ENCODE measurements at regions not wholly inside any gene's neighbourhood (a gene's known extent, or its start where the extent isn't known, plus 50 kb on each side); places are given as distances from the start of the nearest gene placed in this dataset.

DNA sequence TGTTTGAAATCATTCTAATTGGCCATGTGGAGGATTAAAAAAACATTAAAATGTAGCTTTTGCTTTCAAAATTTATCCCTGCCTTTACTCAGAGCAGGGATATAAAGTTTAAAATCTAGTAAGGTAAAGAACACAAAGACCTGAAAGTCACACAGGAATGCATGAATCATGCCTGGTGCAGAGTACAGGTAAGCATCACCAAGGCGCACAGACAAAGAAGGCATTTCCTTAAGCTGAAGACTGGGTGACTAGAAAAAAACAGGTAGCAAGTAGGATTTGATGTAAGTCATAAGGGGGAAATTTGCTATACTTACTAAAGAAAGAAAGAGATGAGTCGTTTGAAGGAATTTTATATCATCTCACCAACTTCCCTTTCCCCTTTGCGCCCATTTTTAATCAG, 405.6 kb downstream of the GXYLT1 start:
- 94% methylated on average over 2 of the region's 3 CpGs for WGBS (ENCODE audit: insufficient coverage, low lambda C conversion rate)
- Histone ChIP-seq H3K4me1 (ENCODE audit: control insufficient read depth, insufficient read depth, low read length) (no peaks in the 10 kb centered on the region), H3K27me3 (ENCODE audit: control insufficient read depth, insufficient read depth, low read length) (no peaks in the 10 kb centered on the region), H3K36me3 (ENCODE audit: control insufficient read depth, insufficient read depth, low read length) (no peaks in the 10 kb centered on the region), H3K4me3 (ENCODE audit: low read length) (no peak overlapping the region), H3K9me3 (ENCODE audit: control insufficient read depth, low read depth, low read length) (no peaks in the 10 kb centered on the region), H3K27ac (ENCODE audit: low read length) (no peak overlapping the region)
- DNase-seq, result no peak

DNA sequence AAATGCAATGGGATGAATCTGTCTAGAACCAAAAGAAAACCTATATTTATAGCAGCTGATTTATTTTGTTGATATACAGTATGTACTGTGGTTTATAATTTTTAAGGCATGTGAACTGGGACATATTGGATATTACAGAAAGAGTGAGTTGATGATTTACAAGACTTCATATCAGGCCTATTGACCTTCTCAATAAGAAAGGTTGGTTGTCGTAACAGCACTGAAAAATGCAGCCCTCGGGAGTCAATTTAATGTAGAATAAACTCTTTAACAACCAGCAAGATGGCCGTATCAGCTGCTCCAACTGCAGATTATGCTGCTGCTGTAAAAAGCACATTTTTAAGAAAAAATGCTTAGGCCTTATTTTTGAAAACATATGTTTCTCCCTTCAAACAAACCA, 407.3 kb downstream of the GXYLT1 start:
- no peak for DNase-seq
- H3K9me3 ChIP-seq (ENCODE audit: control insufficient read depth, low read depth, low read length), result no peaks in the 10 kb centered on the region
- H3K4me1 ChIP-seq (ENCODE audit: control insufficient read depth, insufficient read depth, low read length), result no peaks in the 10 kb centered on the region
- no CpG with 5 or more reads among the region's 3 CpGs for WGBS (ENCODE audit: insufficient coverage, low lambda C conversion rate)
- H3K27ac ChIP-seq (ENCODE audit: low read length), result no peak overlapping the region
- H3K27me3 ChIP-seq (ENCODE audit: control insufficient read depth, insufficient read depth, low read length), result no peaks in the 10 kb centered on the region
- H3K36me3 ChIP-seq (ENCODE audit: control insufficient read depth, insufficient read depth, low read length), result no peaks in the 10 kb centered on the region
- no peak overlapping the region for H3K4me3 ChIP-seq (ENCODE audit: low read length)

DNA sequence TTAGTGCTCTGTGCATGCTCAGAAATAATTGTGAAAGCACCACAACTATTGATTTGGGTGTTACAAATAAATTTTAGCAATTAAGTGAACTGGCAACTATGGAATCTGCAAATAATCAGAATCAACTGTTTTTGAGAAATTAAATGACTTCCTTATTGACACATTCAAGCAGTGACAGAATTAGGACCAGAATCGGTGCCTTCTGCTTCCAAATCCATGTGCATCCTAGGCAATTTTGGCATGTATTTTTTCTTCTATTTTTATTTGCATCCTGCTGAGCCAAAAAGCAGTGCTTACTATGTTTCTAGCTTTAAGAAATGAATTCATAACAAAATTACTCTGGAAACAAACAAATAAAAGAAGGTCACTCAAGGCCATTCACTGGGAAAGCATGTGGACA, 408.2 kb downstream of the GXYLT1 start:
- Histone ChIP-seq H3K4me3 (ENCODE audit: low read length) (no peak overlapping the region), H3K4me1 (ENCODE audit: control insufficient read depth, insufficient read depth, low read length) (no peaks in the 10 kb centered on the region), H3K9me3 (ENCODE audit: control insufficient read depth, low read depth, low read length) (no peaks in the 10 kb centered on the region), H3K36me3 (ENCODE audit: control insufficient read depth, insufficient read depth, low read length) (no peaks in the 10 kb centered on the region), H3K27me3 (ENCODE audit: control insufficient read depth, insufficient read depth, low read length) (no peaks in the 10 kb centered on the region), H3K27ac (ENCODE audit: low read length) (no peak overlapping the region)
- WGBS (ENCODE audit: insufficient coverage, low lambda C conversion rate), result no CpG with 5 or more reads among the region's 1 CpG
- no peak for DNase-seq

DNA sequence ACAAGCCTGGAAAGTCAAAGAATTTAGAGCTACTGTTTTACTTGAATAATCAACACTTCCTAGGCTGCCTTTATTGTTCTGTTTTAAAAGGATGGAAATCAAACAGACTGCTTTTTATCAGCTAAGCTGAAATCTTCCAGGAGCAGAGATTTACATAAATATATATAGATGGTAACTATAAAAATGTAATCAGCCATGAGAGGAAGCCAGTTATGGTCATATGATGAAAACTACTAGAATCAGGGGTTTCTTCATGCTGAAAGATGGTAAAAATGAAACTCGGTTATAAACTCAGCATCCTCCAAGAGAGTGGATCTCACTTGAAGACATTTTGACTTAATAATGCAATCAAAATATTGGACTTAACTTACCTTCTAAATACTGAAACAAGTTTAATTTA, 413.0 kb downstream of the GXYLT1 start:
- Histone ChIP-seq H3K9me3 (ENCODE audit: control insufficient read depth, low read depth, low read length) (no peaks in the 10 kb centered on the region), H3K27me3 (ENCODE audit: control insufficient read depth, insufficient read depth, low read length) (no peaks in the 10 kb centered on the region), H3K4me1 (ENCODE audit: control insufficient read depth, insufficient read depth, low read length) (no peaks in the 10 kb centered on the region), H3K27ac (ENCODE audit: low read length) (no peak overlapping the region), H3K4me3 (ENCODE audit: low read length) (no peak overlapping the region), H3K36me3 (ENCODE audit: control insufficient read depth, insufficient read depth, low read length) (no peaks in the 10 kb centered on the region)
- WGBS (ENCODE audit: insufficient coverage, low lambda C conversion rate), result 100% methylated on average over 1 of the region's 1 CpG
- DNase-seq, result no peak

DNA sequence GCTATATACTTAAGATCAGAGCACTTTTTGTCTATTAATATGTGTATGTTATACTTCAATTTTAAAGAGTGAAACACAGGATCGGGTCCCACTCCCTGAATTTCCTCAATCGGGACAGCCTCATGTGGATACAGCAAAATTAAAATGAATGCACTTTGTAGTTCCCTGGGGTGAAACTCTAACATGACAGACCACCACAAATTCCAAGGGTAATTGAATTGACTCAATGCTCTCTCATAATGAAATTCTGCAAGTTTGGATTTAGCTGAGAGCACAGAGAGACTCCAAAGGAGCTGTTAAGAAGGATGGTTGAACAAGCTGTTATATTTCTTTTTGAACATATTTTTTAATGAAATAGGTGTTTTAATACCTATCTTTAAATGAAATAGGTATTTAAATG, 413.6 kb downstream of the GXYLT1 start:
- H3K4me1 ChIP-seq (ENCODE audit: control insufficient read depth, insufficient read depth, low read length), result no peaks in the 10 kb centered on the region
- H3K36me3 ChIP-seq (ENCODE audit: control insufficient read depth, insufficient read depth, low read length), result no peaks in the 10 kb centered on the region
- no peak for DNase-seq
- H3K27me3 ChIP-seq (ENCODE audit: control insufficient read depth, insufficient read depth, low read length), result no peaks in the 10 kb centered on the region
- no peak overlapping the region for H3K27ac ChIP-seq (ENCODE audit: low read length)
- H3K9me3 ChIP-seq (ENCODE audit: control insufficient read depth, low read depth, low read length), result no peaks in the 10 kb centered on the region
- no peak overlapping the region for H3K4me3 ChIP-seq (ENCODE audit: low read length)
- WGBS (ENCODE audit: insufficient coverage, low lambda C conversion rate), result 67% methylated on average over 2 of the region's 2 CpGs

DNA sequence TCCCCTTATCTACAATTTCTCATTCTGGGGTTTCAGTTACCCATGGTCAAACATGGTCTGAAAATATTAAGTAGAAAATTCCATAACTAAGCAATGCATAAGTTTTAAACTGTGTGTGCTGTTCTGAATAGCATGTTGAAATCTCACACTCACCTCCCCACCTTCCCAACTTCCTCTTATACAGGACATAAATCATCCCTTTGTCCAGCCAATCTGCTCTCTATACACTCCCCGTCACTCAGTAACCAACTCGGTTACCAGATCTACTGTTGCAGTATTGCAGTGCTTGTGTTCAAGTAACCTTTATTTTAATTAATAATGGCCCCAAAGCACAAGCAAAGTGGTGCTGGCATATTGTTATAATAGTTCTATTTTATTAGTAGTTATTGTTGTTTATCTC, 420.5 kb downstream of the GXYLT1 start:
- Histone ChIP-seq H3K36me3 (ENCODE audit: control insufficient read depth, insufficient read depth, low read length) (no peaks in the 10 kb centered on the region), H3K9me3 (ENCODE audit: control insufficient read depth, low read depth, low read length) (no peaks in the 10 kb centered on the region), H3K4me3 (ENCODE audit: low read length) (no peak overlapping the region), H3K27me3 (ENCODE audit: control insufficient read depth, insufficient read depth, low read length) (no peaks in the 10 kb centered on the region), H3K4me1 (ENCODE audit: control insufficient read depth, insufficient read depth, low read length) (no peaks in the 10 kb centered on the region), H3K27ac (ENCODE audit: low read length) (no peak overlapping the region)
- WGBS (ENCODE audit: insufficient coverage, low lambda C conversion rate), result 65% methylated on average over 2 of the region's 2 CpGs
- DNase-seq, result no peak

DNA sequence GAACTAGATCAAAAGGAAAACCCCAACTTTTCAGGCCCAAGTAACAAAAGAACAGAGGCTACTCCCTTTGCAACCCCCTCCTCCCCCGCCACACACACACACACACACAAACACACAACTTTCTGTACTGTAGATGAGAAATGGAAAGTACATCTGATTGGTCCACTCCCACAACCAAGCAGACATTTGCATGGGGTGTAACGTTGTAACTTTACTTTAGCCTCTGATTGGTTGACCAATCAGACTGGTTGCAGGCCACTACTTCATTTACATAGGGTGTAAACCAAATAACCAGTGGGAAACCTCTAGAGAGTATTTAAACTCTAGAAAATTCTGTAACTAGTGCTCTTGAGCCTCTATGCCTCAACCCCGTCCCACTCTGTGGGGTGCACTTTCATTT, 425.5 kb downstream of the GXYLT1 start:
- no peak overlapping the region for H3K27ac ChIP-seq (ENCODE audit: low read length)
- no peak overlapping the region for H3K4me3 ChIP-seq (ENCODE audit: low read length)
- H3K9me3 ChIP-seq (ENCODE audit: control insufficient read depth, low read depth, low read length), result no peaks in the 10 kb centered on the region
- WGBS (ENCODE audit: insufficient coverage, low lambda C conversion rate), result no CpG with 5 or more reads among the region's 3 CpGs
- H3K27me3 ChIP-seq (ENCODE audit: control insufficient read depth, insufficient read depth, low read length), result no peaks in the 10 kb centered on the region
- no peaks in the 10 kb centered on the region for H3K36me3 ChIP-seq (ENCODE audit: control insufficient read depth, insufficient read depth, low read length)
- no peak for DNase-seq
- no peaks in the 10 kb centered on the region for H3K4me1 ChIP-seq (ENCODE audit: control insufficient read depth, insufficient read depth, low read length)

DNA sequence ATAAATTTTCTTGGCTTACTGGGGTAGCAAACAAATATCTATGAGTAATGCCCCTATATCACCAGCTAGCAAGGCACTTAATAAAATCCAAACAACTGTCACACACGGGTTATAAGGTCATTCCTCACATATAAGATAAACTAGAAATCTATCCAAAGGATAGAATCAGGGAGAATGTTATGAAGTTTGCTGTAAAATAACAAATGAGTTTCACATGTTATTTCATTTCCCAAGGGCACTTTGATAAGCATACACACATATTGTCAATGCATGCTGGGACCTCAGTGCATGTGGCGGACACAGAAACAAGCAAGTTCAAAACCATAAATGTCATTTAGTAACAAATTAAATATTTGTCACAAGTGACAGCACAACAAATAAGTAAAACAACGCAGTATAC, 429.4 kb downstream of the GXYLT1 start:
- DNase-seq, result no peak
- 100% methylated on average over 1 of the region's 3 CpGs for WGBS (ENCODE audit: insufficient coverage, low lambda C conversion rate)

DNA sequence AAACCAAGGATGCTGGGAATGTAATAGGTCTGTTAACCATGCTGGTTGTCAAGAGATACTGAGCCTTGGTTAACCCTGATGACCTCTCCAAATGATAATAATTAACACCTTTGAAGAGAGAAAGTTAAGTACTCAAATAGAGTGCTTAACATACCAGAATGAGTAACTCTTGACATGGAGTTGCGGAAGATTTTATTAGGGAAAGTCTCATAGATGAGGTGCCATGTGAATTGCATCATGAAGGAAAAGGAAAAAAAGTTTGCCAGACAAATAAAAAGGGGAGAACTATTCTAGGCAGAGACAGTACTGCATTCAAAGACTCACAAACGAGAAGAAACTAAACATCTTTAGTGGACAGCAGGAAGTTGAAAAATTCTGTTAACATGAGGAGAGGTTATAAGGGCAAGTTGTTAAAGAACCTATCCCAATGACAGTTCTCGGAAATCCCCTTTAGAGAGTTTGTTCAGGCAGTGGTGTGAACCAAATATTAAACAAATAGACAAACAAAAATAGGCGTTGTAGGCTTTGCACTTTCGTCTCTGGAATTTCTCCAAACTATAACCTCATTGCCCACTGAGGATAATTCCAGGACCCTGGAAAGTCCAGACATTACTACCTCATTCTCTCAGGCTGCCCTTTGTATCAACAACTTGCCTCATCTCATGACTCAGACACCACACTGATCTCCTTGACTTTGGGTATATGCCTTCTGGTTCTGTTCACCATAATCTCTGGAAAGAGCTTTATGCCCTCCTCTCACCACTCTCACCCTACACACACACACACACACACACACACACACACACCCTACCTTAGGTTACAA, 435.0 kb downstream of the GXYLT1 start:
- peak in 1 of 2 donors; percentile 20 for DNase-seq
- no peaks in the 10 kb centered on the region for H3K27me3 ChIP-seq (ENCODE audit: control insufficient read depth, insufficient read depth, low read length)
- no peaks in the 10 kb centered on the region for H3K9me3 ChIP-seq (ENCODE audit: control insufficient read depth, low read depth, low read length)
- H3K4me1 ChIP-seq (ENCODE audit: control insufficient read depth, insufficient read depth, low read length), result no peaks in the 10 kb centered on the region
- H3K36me3 ChIP-seq (ENCODE audit: control insufficient read depth, insufficient read depth, low read length), result no peaks in the 10 kb centered on the region
- no peak overlapping the region for H3K27ac ChIP-seq (ENCODE audit: low read length)
- WGBS (ENCODE audit: insufficient coverage, low lambda C conversion rate), result 40% methylated on average over 1 of the region's 5 CpGs
- no peak overlapping the region for H3K4me3 ChIP-seq (ENCODE audit: low read length)

More for the DNA sequence above, 429.4 kb downstream of the GXYLT1 start:
- Histone ChIP-seq H3K36me3 (ENCODE audit: control insufficient read depth, insufficient read depth, low read length) (no peaks in the 10 kb centered on the region), H3K27me3 (ENCODE audit: control insufficient read depth, insufficient read depth, low read length) (no peaks in the 10 kb centered on the region), H3K9me3 (ENCODE audit: control insufficient read depth, low read depth, low read length) (no peaks in the 10 kb centered on the region), H3K4me3 (ENCODE audit: low read length) (no peak overlapping the region), H3K27ac (ENCODE audit: low read length) (no peak overlapping the region), H3K4me1 (ENCODE audit: control insufficient read depth, insufficient read depth, low read length) (no peaks in the 10 kb centered on the region)

DNA sequence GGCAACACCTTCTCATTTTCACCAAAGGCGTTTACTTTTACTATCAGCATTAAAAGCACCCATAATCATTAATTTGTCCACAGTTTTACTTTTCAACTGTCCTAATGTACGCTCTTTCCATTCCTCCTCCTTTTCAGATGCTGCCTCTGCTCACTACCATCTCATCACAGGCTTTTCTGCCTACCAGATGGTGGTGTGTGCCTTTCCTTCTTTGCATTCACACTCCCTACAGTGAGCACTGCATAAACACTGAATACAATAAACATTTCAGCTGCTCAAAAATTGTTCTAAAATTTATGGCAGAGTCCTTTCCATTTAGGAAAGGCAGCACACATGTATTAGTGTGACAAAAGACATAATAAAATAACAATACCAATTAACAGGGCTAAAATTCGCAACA, 435.7 kb downstream of the GXYLT1 start:
- Histone ChIP-seq H3K27ac (ENCODE audit: low read length) (no peak overlapping the region), H3K4me1 (ENCODE audit: control insufficient read depth, insufficient read depth, low read length) (no peaks in the 10 kb centered on the region), H3K27me3 (ENCODE audit: control insufficient read depth, insufficient read depth, low read length) (no peaks in the 10 kb centered on the region), H3K36me3 (ENCODE audit: control insufficient read depth, insufficient read depth, low read length) (no peaks in the 10 kb centered on the region), H3K9me3 (ENCODE audit: control insufficient read depth, low read depth, low read length) (no peaks in the 10 kb centered on the region), H3K4me3 (ENCODE audit: low read length) (no peak overlapping the region)
- WGBS (ENCODE audit: insufficient coverage, low lambda C conversion rate), result 25% methylated on average over 2 of the region's 3 CpGs
- no peak for DNase-seq

DNA sequence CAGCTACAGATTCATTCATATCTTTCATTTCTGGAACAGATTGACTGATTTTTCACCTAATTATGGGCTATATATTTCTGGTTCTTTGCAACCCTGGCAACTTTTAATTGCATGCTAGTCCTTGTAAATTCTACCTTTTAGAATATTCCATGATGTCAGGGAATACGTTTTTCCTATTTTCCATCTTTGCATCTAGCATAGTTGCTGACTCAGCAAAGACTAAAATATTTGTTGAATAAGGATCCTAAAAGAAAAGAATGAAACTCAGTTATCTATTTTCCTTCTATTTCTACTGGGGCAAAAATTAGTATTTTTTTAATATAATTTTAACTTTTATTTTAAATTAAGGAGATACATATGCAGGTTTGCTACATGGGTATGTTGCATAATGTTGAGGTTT, 438.3 kb downstream of the GXYLT1 start:
- H3K36me3 ChIP-seq (ENCODE audit: control insufficient read depth, insufficient read depth, low read length), result no peaks in the 10 kb centered on the region
- WGBS (ENCODE audit: insufficient coverage, low lambda C conversion rate), result 88% methylated on average over 1 of the region's 1 CpG

More for the DNA sequence above, 438.3 kb downstream of the GXYLT1 start:
- Histone ChIP-seq H3K27ac (ENCODE audit: low read length) (no peak overlapping the region), H3K4me1 (ENCODE audit: control insufficient read depth, insufficient read depth, low read length) (no peaks in the 10 kb centered on the region), H3K4me3 (ENCODE audit: low read length) (no peak overlapping the region), H3K27me3 (ENCODE audit: control insufficient read depth, insufficient read depth, low read length) (no peaks in the 10 kb centered on the region), H3K9me3 (ENCODE audit: control insufficient read depth, low read depth, low read length) (no peaks in the 10 kb centered on the region)
- DNase-seq, result no peak

Data from large intestine (tissue), 3 donors.